ENCODE measurements at regions not wholly inside any gene's neighbourhood (a gene's known extent, or its start where the extent isn't known, plus 50 kb on each side); places are given as distances from the start of the nearest gene placed in this dataset.

DNA sequence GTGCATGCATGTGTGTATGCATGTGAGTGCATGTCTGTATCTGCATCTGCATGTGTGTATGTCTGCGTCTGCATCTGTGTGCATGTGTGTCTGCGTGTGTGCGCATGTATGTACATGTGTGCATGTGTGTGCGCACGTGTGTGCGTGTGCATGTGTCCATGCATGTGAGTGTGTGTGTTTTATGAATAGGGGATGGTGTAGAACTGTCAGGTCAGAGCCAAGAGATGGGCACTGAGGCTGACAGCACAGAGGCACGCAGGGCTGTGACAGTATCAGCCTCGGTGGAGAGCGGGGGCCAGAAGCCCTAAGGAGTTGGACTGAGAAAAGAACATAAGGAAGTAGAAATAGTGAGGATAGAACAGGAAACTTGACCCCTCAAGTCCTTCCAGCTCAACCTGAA, 494.0 kb upstream of the MYT1L start:
- ATAC-seq = no peak
- ChIA-PET CTCF (ENCODE audit: low intra/inter-chr PET ratio) (no interaction called here), POLR2A (no interaction called here)
- Histone ChIP-seq H3K36me3 (ENCODE audit: control insufficient read depth, insufficient read depth, low read length) (no peaks in the 10 kb centered on the region), H3K27me3 (ENCODE audit: control insufficient read depth in 2 of 2, insufficient read depth in 2 of 2, low read length in 2 of 2) (peaks cover 0 to 41% of the 10 kb centered on the region in 2 experiments; a peak in 2 of 5 replicates), H3K4me3 (no peak overlapping the region), H2AFZ (ENCODE audit: low read depth, low read length) (no peak overlapping the region), H3K9ac (ENCODE audit: insufficient read depth in 1 of 2, low read depth in 2 of 2, low read length in 2 of 2) (no peak overlapping the region), H3K9me3 (replicated peaks; ENCODE audit: control insufficient read depth, insufficient read depth, low read depth, low read length) (no peaks in the 10 kb centered on the region), H3K27ac (ENCODE audit: extremely low read depth, low read depth, low read length) (no peak overlapping the region), H3K79me2 (ENCODE audit: control insufficient read depth, insufficient read depth, low read length) (no peaks in the 10 kb centered on the region), H3K9me1 (ENCODE audit: control insufficient read depth, insufficient read depth, low read length) (no peaks in the 10 kb centered on the region), H3K4me2 (ENCODE audit: insufficient read depth, low read length) (no peak overlapping the region), H4K20me1 (replicated peaks; ENCODE audit: control insufficient read depth, insufficient read depth, low read length) (no peaks in the 10 kb centered on the region), H3K4me1 (replicated peaks in 1 of 2; ENCODE audit: control insufficient read depth in 2 of 2, insufficient read depth in 2 of 2, low read length in 2 of 2) (no peaks in the 10 kb centered on the region)
- intact Hi-C loops (cut with micrococcal nuclease) (no loop called here), in situ Hi-C loops (cut with MboI) (no loop called here)
- no peak for DNase-seq (ENCODE audit: extremely low read depth in 1 of 4, low spot score in 3 of 4)
- FAIRE-seq = no peak
- BruUV-seq (replicated peaks) = no TSS peak
- no peak for TF ChIP-seq MAFG (tag; conservative IDR thresholded peaks at IDR 0.05)
- no peak for TF ChIP-seq SLC30A9 (CRISPR knock-in tag; IDR thresholded peaks at IDR 0.05)
- TF ChIP-seq ZNF408 (CRISPR knock-in tag; IDR thresholded peaks at IDR 0.05; ENCODE audit: low read depth) = no peak
- no peak for TF ChIP-seq BRD9 (IDR thresholded peaks at IDR 0.05; ENCODE audit: low read depth, partially characterized antibody)
- TF ChIP-seq CCNT2 (IDR thresholded peaks at IDR 0.05; ENCODE audit: borderline replicate concordance, extremely low read depth, insufficient read length, low read depth, low read length) = no peak
- TF ChIP-seq HDGF (IDR thresholded peaks at IDR 0.05) = no peak
- TF ChIP-seq CSDE1 (IDR thresholded peaks at IDR 0.05) = no peak
- no peak for TF ChIP-seq CBX2 (IDR thresholded peaks at IDR 0.05; ENCODE audit: insufficient read depth, low read length, poor library complexity, severe bottlenecking)
- TF ChIP-seq FOXA3 (CRISPR knock-in tag; conservative IDR thresholded peaks at IDR 0.05 in 1 of 2, IDR thresholded peaks at IDR 0.05 in 1 of 2) = no peak
- TF ChIP-seq, protein P1, sequence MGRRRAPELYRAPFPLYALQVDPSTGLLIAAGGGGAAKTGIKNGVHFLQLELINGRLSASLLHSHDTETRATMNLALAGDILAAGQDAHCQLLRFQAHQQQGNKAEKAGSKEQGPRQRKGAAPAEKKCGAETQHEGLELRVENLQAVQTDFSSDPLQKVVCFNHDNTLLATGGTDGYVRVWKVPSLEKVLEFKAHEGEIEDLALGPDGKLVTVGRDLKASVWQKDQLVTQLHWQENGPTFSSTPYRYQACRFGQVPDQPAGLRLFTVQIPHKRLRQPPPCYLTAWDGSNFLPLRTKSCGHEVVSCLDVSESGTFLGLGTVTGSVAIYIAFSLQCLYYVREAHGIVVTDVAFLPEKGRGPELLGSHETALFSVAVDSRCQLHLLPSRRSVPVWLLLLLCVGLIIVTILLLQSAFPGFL (CRISPR knock-in tag; IDR thresholded peaks at IDR 0.05) = no peak
- TF ChIP-seq, protein P2, sequence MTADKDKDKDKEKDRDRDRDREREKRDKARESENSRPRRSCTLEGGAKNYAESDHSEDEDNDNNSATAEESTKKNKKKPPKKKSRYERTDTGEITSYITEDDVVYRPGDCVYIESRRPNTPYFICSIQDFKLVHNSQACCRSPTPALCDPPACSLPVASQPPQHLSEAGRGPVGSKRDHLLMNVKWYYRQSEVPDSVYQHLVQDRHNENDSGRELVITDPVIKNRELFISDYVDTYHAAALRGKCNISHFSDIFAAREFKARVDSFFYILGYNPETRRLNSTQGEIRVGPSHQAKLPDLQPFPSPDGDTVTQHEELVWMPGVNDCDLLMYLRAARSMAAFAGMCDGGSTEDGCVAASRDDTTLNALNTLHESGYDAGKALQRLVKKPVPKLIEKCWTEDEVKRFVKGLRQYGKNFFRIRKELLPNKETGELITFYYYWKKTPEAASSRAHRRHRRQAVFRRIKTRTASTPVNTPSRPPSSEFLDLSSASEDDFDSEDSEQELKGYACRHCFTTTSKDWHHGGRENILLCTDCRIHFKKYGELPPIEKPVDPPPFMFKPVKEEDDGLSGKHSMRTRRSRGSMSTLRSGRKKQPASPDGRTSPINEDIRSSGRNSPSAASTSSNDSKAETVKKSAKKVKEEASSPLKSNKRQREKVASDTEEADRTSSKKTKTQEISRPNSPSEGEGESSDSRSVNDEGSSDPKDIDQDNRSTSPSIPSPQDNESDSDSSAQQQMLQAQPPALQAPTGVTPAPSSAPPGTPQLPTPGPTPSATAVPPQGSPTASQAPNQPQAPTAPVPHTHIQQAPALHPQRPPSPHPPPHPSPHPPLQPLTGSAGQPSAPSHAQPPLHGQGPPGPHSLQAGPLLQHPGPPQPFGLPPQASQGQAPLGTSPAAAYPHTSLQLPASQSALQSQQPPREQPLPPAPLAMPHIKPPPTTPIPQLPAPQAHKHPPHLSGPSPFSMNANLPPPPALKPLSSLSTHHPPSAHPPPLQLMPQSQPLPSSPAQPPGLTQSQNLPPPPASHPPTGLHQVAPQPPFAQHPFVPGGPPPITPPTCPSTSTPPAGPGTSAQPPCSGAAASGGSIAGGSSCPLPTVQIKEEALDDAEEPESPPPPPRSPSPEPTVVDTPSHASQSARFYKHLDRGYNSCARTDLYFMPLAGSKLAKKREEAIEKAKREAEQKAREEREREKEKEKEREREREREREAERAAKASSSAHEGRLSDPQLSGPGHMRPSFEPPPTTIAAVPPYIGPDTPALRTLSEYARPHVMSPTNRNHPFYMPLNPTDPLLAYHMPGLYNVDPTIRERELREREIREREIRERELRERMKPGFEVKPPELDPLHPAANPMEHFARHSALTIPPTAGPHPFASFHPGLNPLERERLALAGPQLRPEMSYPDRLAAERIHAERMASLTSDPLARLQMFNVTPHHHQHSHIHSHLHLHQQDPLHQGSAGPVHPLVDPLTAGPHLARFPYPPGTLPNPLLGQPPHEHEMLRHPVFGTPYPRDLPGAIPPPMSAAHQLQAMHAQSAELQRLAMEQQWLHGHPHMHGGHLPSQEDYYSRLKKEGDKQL (CRISPR knock-in tag; IDR thresholded peaks at IDR 0.05; ENCODE audit: borderline replicate concordance) = no peak
- no peak for TF ChIP-seq SRF (CRISPR knock-in tag; IDR thresholded peaks at IDR 0.05)
- no peak for TF ChIP-seq KLF6 (CRISPR knock-in tag; IDR thresholded peaks at IDR 0.05; ENCODE audit: borderline replicate concordance)
- no peak for TF ChIP-seq SMC3 (conservative IDR thresholded peaks at IDR 0.05; ENCODE audit: insufficient read depth, low read depth, low read length)
- TF ChIP-seq CHD4 (IDR thresholded peaks at IDR 0.05; ENCODE audit: insufficient read depth, insufficient replicate concordance, low read depth, low read length, poor library complexity, severe bottlenecking) = no peak
- no peak for TF ChIP-seq ZNF133 (CRISPR knock-in tag; IDR thresholded peaks at IDR 0.05)
- no peak for TF ChIP-seq NONO (IDR thresholded peaks at IDR 0.05; ENCODE audit: low read depth in 2 of 2, low read length in 1 of 2)
- WGBS (ENCODE audit: insufficient coverage, low coverage, missing lambda C conversion rate) = 2% methylated on average over 9 of the region's 9 CpGs

All from K562 (cell line).